ENCODE measurements at regions not wholly inside any gene's neighbourhood (a gene's known extent, or its start where the extent isn't known, plus 50 kb on each side); places are given as distances from the start of the nearest gene placed in this dataset.
"Not testable (repeated sequence)": the region's sequence is repeated elsewhere in the genome, so short reads cannot be mapped to it uniquely, and the experiment has no call there.

DNA sequence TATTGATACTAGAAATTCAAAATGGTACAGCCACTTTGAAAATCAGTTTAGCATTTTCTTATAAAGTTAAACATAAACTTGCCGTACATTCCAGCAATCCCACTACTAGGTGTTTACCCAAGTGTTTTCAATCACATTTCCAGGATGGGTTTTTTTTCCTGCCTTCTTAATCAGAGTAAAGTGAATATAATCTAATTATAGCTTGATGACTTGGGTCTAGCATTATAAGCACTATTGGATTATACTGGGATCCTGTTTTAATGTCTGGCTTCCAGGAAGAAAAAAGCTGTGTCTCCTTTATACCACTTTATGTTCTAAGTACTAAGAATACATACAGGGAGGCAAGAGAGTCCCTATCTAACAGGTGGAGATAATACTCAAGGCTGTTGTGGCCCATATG, 103.3 kb upstream of the KLHL13 start:
- Mint-ChIP-seq H3K27ac (no peak overlapping the region), H3K9me3 (no peaks in the 10 kb centered on the region), H3K4me3 (no peak overlapping the region), H3K36me3 (ENCODE audit: low read depth) (no peaks in the 10 kb centered on the region), H3K27me3 (ENCODE audit: insufficient read depth) (peaks cover 2% of the 10 kb centered on the region), H3K4me1 (ENCODE audit: low read depth) (no peaks in the 10 kb centered on the region)
- DNase-seq (ENCODE audit: low spot score), result no peak
- intact Hi-C loops (cut with micrococcal nuclease), result no loop called here

DNA sequence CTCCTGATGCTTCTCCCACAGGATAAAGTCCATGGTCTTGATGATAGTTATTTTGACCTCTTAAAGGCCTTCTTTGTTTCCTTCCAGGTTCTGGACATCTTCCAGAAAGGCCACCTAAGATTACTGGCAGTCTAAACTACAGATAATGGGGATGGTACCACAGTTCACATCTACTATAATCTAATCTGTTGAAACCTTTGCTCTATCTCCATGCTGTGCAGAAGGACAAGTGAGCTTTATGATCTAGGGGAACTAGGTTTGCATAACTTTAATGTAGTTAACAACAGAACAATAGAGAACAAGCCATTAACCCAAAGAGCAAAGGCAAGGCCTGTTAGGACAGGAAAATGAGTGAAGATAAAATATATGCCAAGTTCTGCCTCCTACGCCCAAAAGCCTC, 103.9 kb upstream of the KLHL13 start:
- no peak for DNase-seq (ENCODE audit: low spot score)
- Mint-ChIP-seq H3K4me3 (no peak overlapping the region), H3K27ac (no peak overlapping the region), H3K4me1 (ENCODE audit: low read depth) (no peaks in the 10 kb centered on the region), H3K36me3 (ENCODE audit: low read depth) (no peaks in the 10 kb centered on the region), H3K27me3 (ENCODE audit: insufficient read depth) (peaks cover 2% of the 10 kb centered on the region), H3K9me3 (no peaks in the 10 kb centered on the region)
- intact Hi-C loops (cut with micrococcal nuclease), result no loop called here

DNA sequence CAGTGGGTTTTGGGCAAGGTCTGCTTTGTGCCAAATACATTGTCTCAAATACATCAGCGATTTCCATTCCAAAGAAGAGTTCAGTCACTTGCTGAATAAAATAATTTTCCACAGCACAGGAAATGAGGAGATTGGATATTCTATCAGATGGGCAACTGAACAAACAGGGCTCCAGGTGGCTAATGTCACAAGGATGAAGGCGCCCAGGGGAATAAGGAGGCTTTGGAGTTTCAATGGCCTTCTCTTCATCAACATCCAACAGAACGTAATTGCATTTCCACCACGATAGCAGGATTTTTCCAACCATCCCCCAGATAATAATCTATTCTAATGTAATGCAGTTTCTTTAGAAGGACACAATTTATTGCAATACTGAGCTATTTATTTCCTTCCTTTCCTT, 104.7 kb upstream of the KLHL13 start:
- intact Hi-C loops (cut with micrococcal nuclease), result no loop called here
- Mint-ChIP-seq H3K36me3 (ENCODE audit: low read depth) (no peaks in the 10 kb centered on the region), H3K4me3 (no peak overlapping the region), H3K4me1 (ENCODE audit: low read depth) (no peaks in the 10 kb centered on the region), H3K27ac (no peak overlapping the region), H3K9me3 (no peaks in the 10 kb centered on the region), H3K27me3 (ENCODE audit: insufficient read depth) (peaks cover 2% of the 10 kb centered on the region)
- DNase-seq (ENCODE audit: low spot score), result no peak

DNA sequence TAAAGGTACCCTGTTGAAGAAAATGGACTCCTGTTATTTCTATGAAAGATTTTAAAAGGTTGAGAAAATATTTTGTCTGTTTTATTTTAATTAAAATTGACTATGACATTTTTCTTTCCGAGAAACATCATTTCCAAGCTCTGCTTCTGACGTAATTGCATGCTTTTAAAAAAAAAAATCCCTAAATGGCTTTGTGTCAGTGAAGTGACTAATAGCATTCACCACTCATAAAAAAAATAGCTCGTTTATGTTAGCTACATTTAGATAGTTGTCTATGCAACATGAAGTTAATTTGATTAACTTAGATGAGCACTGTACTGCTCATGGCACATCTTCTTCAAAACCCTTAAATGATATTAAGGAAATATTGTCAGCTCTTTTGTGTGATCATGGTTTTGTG, 105.1 kb upstream of the KLHL13 start:
- Mint-ChIP-seq H3K9me3 (no peaks in the 10 kb centered on the region), H3K27ac (no peak overlapping the region), H3K36me3 (ENCODE audit: low read depth) (no peaks in the 10 kb centered on the region), H3K4me3 (no peak overlapping the region), H3K4me1 (ENCODE audit: low read depth) (no peaks in the 10 kb centered on the region), H3K27me3 (ENCODE audit: insufficient read depth) (peaks cover 2% of the 10 kb centered on the region)
- DNase-seq (ENCODE audit: low spot score), result no peak
- intact Hi-C loops (cut with micrococcal nuclease), result no loop called here

DNA sequence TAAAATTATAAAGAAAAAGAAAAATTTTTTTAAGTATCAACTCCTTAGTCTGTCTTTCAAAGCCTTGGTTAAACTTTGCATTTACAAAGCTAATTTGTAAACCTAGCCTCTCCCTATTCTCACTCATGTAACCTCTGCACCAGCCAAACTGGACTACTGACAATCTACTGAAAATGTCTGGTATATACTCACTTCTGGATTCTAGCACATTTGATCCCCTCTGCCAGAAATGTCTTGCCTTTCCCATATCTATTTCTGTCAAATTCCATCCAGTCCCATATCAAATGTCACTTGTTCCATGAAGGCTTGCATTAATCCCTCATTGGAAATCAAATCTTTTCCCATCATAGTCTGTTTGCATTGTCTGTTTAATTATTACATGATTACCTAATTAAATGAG, 105.8 kb upstream of the KLHL13 start:
- H3K27me3 Mint-ChIP-seq (ENCODE audit: insufficient read depth), result peaks cover 2% of the 10 kb centered on the region
- DNase-seq (ENCODE audit: low spot score), result no peak
- H3K27ac Mint-ChIP-seq, result no peak overlapping the region
- no peaks in the 10 kb centered on the region for H3K36me3 Mint-ChIP-seq (ENCODE audit: low read depth)
- intact Hi-C loops (cut with micrococcal nuclease), result no loop called here
- no peaks in the 10 kb centered on the region for H3K4me1 Mint-ChIP-seq (ENCODE audit: low read depth)
- H3K4me3 Mint-ChIP-seq, result no peak overlapping the region
- H3K9me3 Mint-ChIP-seq, result no peaks in the 10 kb centered on the region

DNA sequence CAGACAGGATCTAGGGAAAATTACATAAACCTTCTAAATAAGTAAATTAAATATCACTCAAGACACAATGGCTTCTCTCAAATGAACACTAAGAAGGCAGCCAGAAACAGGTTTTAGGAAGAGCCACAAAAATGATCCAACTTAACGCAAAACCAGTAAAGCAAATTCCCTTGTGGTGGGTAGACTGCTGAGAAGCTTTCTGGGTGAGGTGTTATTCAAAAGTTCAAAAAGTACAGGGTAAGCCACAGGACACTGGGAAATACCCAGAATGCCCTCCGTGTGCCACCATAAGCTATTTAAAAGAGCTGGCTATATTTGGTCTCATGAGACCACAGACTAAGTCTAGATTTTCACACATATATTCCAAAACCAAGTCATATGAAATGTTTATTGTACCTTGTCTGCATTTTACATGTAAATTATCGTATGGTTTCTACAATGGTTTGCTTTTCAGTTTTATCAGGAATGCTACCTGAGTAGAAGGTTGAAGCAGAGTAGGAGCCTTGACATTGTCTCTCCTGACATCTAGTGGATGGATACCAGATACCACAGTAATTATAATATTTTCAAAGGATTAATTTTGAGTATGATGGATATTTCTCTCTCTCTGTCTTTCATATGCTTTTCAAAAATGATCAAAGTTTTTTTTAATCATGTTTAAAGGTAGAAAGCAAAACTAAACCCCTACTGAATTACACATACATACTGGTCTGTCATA, 109.3 kb upstream of the KLHL13 start:
- no peaks in the 10 kb centered on the region for H3K36me3 Mint-ChIP-seq (ENCODE audit: low read depth)
- H3K4me3 Mint-ChIP-seq, result no peak overlapping the region
- DNase-seq (ENCODE audit: low spot score), result no peak
- no peaks in the 10 kb centered on the region for H3K9me3 Mint-ChIP-seq
- peaks cover 2% of the 10 kb centered on the region for H3K27me3 Mint-ChIP-seq (ENCODE audit: insufficient read depth)
- no peak overlapping the region for H3K27ac Mint-ChIP-seq
- intact Hi-C loops (cut with micrococcal nuclease), result no loop called here
- H3K4me1 Mint-ChIP-seq (ENCODE audit: low read depth), result no peaks in the 10 kb centered on the region

DNA sequence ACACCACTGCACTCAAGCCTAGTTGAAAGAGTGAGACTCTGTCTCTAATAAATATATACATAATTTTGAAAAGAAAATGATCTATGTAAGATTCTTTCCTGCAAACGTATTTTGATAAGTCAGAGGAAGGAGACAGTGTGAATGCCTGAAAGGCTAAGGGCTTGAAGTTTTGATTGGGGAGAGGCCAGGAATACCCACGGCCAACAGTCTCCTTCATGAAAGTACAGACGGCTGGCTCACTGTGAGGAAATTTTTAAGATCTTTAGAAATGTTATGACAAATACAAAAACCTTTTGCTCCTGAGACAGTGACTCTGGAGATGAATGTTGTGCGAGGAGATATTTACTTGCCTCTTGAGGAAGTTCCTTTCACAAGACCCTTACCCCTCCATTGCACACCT, 111.4 kb upstream of the KLHL13 start:
- H3K36me3 Mint-ChIP-seq (ENCODE audit: low read depth), result no peaks in the 10 kb centered on the region
- intact Hi-C loops (cut with micrococcal nuclease), result no loop called here
- no peak for DNase-seq (ENCODE audit: low spot score)
- no peaks in the 10 kb centered on the region for H3K9me3 Mint-ChIP-seq
- H3K27me3 Mint-ChIP-seq (ENCODE audit: insufficient read depth), result no peaks in the 10 kb centered on the region
- H3K4me3 Mint-ChIP-seq, result no peak overlapping the region
- H3K4me1 Mint-ChIP-seq (ENCODE audit: low read depth), result no peaks in the 10 kb centered on the region
- H3K27ac Mint-ChIP-seq, result no peak overlapping the region

DNA sequence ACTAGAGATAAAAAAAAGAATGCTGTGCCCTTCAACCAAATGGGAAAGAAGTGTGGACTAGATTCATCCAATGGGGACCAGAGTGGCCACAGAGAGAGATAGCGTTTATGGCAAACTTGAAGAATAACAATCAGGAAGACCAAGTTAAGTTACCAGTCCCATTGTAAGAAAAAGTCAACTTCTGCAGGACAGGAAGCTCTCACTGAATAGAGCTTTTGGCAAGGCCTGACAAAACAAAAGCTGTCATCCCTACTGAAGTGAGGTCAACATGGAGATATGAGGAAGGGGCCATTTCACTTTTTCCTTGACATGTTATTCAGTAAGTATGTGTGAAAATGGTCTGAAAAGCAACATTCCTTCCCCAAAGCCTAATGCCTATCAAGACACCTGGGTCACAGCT, 111.8 kb upstream of the KLHL13 start:
- Mint-ChIP-seq H3K36me3 (ENCODE audit: low read depth) (no peaks in the 10 kb centered on the region), H3K4me1 (ENCODE audit: low read depth) (no peaks in the 10 kb centered on the region), H3K27me3 (ENCODE audit: insufficient read depth) (no peaks in the 10 kb centered on the region), H3K9me3 (no peaks in the 10 kb centered on the region), H3K27ac (no peak overlapping the region), H3K4me3 (no peak overlapping the region)
- intact Hi-C loops (cut with micrococcal nuclease), result no loop called here
- DNase-seq (ENCODE audit: low spot score), result no peak

DNA sequence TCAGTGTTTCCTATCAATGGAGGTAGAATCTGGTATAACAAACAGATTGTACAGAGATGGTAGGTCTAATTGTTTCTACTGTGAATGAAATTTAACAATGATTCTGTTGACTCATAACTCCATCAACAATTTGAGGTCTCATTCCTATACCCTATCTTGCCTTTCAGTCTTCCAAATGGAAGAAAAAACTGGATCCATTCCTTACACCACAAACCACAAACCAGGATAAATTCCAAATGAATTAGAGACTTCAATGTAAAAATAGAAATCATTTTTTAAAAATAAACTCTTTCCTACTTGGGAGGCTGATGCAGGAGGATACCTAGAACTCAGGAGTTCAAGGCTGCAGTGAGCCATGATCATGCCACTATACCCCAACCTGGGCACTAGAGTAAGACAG, 114.4 kb upstream of the WDR44 start:
- peaks cover 3% of the 10 kb centered on the region for H3K9me3 Mint-ChIP-seq
- no peaks in the 10 kb centered on the region for H3K27me3 Mint-ChIP-seq (ENCODE audit: insufficient read depth)
- no peak overlapping the region for H3K4me3 Mint-ChIP-seq
- no peaks in the 10 kb centered on the region for H3K36me3 Mint-ChIP-seq (ENCODE audit: low read depth)
- H3K27ac Mint-ChIP-seq, result no peak overlapping the region
- no peak for DNase-seq (ENCODE audit: low spot score)
- H3K4me1 Mint-ChIP-seq (ENCODE audit: low read depth), result no peaks in the 10 kb centered on the region
- intact Hi-C loops (cut with micrococcal nuclease), result no loop called here

DNA sequence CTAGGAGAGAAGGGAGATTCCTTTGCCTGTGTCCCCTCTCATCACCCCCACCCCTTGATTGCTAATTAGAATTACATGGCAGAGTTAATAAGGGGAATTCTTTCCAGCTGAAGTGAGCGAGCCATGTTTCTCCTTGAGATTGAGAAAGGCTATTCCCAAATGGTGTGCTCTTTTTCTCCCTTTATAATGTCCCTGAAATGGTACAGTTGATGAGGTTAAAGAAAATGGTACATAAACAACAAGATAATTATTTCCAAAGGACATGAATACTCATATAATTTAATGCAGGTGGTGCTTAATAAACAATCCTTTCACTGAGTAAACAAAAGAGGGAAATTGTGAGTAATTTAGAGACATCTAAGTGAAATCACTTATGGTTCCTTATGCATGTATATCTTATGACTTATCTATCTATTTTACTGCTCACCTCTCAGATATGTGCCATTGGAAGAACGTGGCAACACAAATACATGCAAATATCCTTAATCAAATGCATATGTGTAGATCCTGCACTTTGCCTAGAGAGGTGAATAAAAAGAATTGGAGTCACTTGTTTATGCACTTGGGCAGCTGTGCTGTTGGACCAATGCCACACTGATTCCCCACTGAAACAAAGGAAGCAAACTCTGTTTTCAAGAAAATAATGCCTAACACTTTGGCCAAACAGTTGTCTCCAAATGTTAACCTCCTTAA, 106.6 kb upstream of the WDR44 start:
- Mint-ChIP-seq H3K4me1 (ENCODE audit: low read depth) (no peaks in the 10 kb centered on the region), H3K27me3 (ENCODE audit: insufficient read depth) (peaks cover 3% of the 10 kb centered on the region), H3K36me3 (ENCODE audit: low read depth) (no peaks in the 10 kb centered on the region), H3K27ac (no peak overlapping the region), H3K4me3 (no peak overlapping the region), H3K9me3 (peaks cover 3% of the 10 kb centered on the region)
- no peak for DNase-seq (ENCODE audit: low spot score)
- intact Hi-C loops (cut with micrococcal nuclease), result no loop called here

DNA sequence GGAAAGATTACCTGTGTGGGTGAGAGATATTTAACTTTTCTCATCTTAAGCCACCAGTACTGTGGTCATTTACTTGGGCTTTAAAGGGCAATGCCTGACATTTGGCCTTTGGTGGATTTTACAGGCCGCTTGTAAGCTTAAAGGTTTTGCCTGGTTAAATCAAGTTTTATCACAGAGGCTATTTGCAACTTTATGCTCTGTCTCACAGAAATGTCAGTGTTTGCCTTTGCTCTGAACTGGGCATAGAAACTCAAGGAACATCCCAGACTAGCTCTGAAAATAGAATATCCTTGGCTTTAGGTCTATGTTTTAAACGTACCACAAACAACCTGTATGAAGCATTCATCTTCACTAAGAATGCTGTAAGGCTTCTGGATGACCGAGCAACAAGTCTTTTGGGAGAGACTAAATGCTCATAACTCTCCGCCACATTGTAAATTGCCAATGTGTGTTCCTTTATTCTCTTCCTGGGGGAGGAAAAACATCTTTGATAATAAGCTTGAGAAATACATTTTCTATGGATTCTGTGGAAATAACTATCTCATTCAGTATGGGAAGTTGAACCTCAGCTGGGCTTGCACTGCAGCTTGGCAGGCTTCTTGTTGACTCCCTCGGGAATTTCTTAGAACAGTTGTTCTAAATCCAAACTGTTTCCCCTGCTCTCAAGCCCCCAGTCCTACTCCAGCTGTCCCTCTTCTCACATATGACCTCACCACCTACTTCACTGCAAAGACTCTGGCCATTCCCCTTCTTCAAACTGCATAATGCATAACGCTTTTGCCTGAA, 105.8 kb upstream of the WDR44 start:
- Mint-ChIP-seq H3K27me3 (ENCODE audit: insufficient read depth) (peaks cover 5% of the 10 kb centered on the region), H3K36me3 (ENCODE audit: low read depth) (no peaks in the 10 kb centered on the region), H3K4me1 (ENCODE audit: low read depth) (no peaks in the 10 kb centered on the region), H3K9me3 (peaks cover 3% of the 10 kb centered on the region), H3K27ac (no peak overlapping the region), H3K4me3 (no peak overlapping the region)
- no peak for DNase-seq (ENCODE audit: low spot score)
- intact Hi-C loops (cut with micrococcal nuclease), result no loop called here

DNA sequence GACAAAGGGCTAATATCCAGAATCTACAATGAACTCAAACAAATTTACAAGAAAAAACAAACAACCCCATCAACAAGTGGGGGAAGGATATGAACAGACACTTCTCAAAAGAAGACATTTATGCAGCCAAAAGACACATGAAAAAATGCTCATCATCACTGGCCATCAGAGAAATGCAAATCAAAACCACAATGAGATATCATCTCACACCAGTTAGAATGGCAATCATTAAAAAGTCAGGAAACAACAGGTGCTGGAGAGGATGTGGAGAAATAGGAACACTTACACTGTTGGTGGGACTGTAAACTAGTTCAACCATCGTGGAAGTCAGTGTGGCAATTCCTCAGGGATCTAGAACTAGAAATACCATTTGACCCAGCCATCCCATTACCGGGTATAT, 98.9 kb upstream of the WDR44 start:
- H3K27ac Mint-ChIP-seq; H3K4me3 Mint-ChIP-seq; H3K36me3 Mint-ChIP-seq (ENCODE audit: low read depth); H3K9me3 Mint-ChIP-seq; H3K27me3 Mint-ChIP-seq (ENCODE audit: insufficient read depth); H3K4me1 Mint-ChIP-seq (ENCODE audit: low read depth); DNase-seq (ENCODE audit: low spot score); intact Hi-C loops (cut with micrococcal nuclease): not testable (repeated sequence)

DNA sequence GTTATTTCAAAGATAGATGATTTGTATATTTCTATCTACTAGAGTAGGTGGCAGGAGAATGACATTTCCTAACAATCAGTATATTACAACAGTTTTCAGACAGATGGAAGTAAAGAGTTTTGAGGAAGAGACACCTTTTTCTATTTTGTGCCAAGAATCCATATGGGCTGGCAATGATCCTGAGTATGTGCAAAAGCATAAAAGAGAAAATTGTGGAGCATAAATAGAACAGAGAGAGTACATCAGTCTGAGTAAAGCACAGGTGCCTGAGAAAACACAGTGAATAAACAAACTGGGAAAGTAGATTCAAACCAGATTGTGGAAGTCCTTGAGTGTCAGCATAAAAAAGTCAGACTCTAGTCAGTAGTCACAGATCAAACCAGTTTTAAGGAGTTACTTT, 96.8 kb upstream of the WDR44 start:
- no peak overlapping the region for H3K27ac Mint-ChIP-seq
- H3K4me1 Mint-ChIP-seq (ENCODE audit: low read depth), result no peaks in the 10 kb centered on the region
- H3K9me3 Mint-ChIP-seq, result no peaks in the 10 kb centered on the region
- peaks cover 2% of the 10 kb centered on the region for H3K27me3 Mint-ChIP-seq (ENCODE audit: insufficient read depth)
- no peaks in the 10 kb centered on the region for H3K36me3 Mint-ChIP-seq (ENCODE audit: low read depth)
- no peak for DNase-seq (ENCODE audit: low spot score)
- intact Hi-C loops (cut with micrococcal nuclease), result no loop called here
- no peak overlapping the region for H3K4me3 Mint-ChIP-seq

All from activated T-helper 1 cell treated with anti-CD3 and anti-CD28 coated beads, Interleukin-12 subunit alpha, Interleukin-12 subunit beta, Interleukin-2, Interleukin-4 antibody, amounts not matched to agents 30 ng/mL and 10 ng/mL and 1 ng/mL, durations not matched to agents 14 hours and 24 hours and 36 hours (primary cell).